Stimulated activated CD4-positive, alpha-beta T cell treated with anti-CD3 and anti-CD28 coated beads, Interleukin-1b, Interleukin-23, amount 100 ng/mL, for 24 hours (primary cell): ENCODE measurements at regions not wholly inside any gene's neighbourhood (a gene's known extent, or its start where the extent isn't known, plus 50 kb on each side); places are given as distances from the start of the nearest gene placed in this dataset.
A peak's percentile ranks its signal among the peaks of the same experiment; 100 is the strongest.

Experiments used
- DNase-seq, 4 experiments: peaks; one replicate each; pipeline ENCODE4 v3.0.0-alpha.2; 2020; ENCODE audit warnings: low read depth in 4 of 4, low spot score in 1 of 4

DNA sequence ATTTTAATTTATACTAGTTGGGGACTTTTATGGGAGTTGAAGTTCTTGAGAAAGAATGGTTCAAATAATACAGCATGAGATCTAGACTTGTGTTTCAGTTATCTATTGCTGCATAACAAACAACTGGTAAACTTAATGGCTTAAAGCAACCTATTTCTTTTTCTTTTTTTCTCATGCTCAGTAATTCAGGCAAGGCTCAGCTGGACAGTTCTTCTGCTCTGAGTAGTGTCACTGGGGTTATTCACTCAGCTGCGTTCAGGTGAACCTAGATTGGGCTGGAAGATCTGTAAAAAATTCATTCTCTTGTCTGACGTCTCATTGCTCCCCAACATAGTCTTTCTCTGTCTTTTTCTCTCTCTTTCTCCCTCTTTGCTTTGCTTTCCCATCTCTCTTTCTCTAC lies 291.7 kb downstream of the GBA3 start:
- no peak for DNase-seq

DNA sequence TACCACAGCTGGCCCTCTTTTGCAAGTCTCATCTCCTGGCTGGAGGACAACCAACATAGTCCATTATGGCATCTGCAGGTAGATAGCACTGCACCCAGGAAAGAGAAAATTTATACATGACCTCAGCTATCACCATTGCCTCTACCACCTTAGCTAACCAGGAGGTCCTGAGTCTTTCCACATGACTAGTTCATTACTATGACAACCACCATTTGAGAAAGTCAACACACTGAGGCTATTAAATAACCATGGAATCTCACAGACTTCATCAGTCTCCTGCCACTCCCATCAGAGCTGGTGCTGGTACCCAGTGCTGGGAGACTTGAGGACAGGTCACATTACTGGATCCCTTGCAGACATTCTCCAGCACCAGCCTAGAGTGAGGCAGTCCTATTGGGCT lies 285.9 kb downstream of the GBA3 start:
- DNase-seq = no peak

DNA sequence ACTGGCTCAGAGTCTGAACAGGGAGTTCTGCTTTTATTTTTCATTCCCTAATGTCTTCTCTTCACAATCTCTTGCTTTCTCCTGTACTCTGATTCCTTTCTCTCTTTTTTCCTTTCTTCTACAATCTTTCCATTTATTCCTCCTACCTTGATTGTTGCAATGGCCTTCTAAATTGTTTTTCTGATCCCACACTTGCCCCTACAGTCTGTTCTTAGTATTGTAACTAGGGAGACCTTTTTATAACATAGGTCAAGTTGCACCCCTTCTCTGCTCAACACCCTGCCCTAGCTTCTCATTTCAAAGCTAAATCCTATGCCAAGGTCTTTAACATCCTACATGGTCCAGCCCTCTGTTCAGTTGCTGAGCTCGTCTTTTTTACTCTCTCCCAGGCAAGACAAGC lies 277.9 kb downstream of the GBA3 start:
- DNase-seq = no peak

DNA sequence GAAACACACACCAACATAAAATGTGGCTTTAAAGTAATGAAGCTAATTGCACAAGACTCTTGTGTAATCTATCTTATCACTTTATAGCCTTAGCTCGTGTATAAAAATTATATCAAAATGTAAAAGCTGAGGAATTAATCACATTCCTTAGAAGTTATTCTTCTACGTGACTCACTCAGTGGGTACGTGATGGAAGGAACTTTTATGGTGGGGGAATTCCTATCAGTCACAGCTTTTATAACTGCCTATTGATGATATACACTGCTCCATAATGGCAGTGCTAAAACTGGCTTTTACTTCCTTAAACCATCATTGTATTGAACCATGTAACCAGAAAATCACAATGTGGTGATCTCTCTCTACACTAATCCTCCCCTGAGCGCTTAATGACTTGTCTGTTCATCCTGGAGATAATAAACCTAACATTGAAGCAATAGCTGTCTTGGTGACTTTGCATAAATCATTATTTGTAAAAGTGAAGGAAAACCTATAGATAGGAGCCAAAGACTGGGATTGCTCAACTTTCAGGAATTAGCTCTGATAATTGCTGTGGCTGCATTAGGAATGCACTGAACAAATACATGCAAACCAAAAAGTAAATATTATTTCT lies 276.7 kb downstream of the GBA3 start:
- no peak for DNase-seq

DNA sequence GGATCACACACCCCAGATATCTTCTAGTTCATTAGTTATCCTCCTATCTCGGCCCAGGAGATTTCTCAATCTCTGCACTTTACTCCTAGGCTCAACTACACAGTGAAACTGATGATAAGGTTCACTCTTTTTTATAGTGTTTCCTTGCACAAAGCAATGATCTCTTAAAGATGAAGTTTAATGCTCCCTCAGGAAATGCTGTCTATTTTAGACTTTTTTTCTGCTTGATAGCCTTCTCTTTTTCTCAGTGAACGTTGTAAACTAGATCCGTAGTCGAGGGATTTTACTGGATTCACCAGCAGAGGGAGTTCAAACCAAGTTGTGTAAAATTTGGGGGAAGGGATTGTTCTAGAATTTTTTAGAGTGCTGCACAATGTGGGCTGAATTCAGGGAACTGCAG lies 269.6 kb downstream of the GBA3 start:
- no peak for DNase-seq

DNA sequence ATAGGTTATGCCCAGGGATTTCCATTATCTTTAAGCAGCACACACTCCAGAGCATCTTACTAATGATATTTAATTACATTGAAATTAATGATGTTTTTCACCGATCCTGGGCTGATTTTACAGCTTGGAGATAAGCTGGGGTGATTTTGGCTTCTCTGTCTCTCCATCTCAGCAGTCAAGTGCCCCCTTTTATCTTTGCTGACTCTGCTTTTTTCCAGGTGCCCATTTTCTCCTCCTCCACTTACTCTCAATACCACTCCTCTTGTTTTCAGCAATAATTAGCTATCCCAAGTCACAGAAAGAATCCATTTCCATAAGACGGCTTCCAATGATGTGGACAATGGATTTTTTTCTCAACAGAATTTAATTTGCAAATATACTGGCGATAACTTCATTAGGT lies 266.7 kb downstream of the GBA3 start:
- DNase-seq = no peak

DNA sequence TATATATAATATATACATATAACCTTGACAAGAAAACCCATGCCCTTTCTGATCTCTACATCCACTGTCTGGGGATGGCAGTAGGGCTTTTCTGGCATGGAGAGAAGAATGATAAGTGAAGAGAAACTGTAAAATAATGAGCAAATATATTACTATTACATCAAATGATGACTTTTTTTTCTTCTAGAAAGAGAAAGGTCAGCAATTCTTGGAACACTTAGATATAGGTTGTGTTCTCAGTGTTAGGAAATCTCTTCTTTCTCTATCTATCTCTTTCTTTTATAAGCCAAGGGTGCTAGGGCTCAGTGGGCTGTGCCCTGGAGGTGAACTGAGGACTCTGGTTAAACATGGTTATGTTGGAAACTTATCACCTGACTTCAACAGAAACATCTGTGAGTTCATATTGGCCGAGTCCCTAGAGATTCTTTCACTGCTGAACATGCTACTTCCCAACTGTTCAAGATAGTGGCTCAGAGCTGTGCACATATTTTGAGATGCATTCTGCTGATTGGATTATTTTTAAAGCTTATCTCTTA lies 265.1 kb downstream of the GBA3 start:
- no peak for DNase-seq

DNA sequence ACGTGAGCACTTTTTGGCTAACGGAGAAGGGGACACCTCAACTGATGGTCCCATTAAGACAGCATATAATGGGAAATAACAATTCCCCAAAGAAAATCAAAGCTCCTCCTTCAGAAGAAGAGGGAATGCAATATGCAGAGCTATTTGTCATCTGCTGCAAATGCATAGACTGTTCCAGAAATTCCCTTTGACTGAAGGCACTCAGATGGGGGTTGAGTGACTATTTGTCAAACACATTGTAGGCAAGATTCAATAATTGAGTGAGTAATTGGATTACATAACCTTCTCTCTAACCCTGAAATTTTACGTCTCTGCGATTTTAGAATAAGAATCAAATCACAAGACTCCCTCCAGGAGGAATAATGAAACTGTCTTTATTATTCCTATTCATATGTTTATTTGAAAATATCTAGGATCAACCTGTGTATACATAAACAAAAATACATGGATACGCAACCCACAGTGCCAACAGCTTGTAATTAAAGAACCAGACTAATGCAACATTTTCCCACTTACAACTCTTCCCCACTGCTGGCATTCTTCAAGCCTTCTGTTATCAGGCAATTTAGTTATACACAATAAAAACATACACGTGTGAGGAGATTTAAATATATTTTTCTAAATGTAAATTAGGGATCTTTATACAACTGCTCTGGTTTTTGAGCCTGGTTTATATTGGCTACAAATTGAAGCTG lies 256.6 kb downstream of the GBA3 start:
- no peak for DNase-seq

DNA sequence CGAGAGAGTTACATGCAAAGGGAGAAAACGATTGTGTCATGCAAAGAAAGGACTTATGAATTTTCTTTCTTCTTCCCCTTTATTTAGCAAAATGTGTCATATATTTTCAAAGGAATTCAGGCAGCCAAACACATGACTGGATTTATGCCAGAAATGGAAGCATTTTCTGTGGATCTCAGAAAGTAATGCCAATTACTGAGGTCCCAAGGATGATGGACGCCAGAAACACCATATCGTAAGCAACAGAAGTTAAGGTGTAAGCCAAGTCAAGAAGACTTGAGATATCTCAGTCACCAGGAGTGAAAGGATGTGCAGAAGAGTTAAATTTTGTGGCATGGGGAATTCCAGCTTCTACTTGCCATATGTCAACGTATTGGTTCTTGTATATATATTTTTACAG lies 255.1 kb downstream of the GBA3 start:
- DNase-seq = no peak

DNA sequence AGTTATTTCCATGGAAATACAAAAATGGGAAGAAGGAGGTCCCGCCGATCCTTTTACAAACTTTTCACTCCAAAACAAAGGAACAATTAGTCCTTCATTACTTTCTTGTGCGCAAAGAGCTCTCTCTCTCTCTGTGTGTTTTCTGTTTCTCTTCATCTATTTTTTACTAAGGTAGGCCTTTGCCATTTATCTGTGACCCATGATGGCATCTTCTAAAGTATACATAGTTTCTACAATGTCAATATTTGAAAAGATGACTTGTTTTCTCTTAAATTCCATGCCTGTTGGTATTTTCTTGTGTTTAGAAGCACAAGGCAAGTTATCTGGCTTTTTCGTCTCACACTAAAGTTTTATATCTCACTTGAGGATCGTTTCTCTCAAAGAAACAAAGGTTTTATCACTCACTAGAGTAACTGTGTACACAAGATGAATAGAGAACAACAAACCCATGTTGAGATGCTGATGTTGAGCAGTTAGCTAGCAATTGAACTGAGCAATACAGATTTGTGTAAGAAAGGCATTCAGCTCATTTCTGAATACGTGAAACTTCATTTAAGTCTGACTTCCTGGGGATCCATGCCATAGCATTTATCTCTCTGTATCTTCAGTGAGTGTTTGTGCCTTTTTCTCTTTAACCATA lies 250.3 kb downstream of the GBA3 start:
- DNase-seq = no peak

DNA sequence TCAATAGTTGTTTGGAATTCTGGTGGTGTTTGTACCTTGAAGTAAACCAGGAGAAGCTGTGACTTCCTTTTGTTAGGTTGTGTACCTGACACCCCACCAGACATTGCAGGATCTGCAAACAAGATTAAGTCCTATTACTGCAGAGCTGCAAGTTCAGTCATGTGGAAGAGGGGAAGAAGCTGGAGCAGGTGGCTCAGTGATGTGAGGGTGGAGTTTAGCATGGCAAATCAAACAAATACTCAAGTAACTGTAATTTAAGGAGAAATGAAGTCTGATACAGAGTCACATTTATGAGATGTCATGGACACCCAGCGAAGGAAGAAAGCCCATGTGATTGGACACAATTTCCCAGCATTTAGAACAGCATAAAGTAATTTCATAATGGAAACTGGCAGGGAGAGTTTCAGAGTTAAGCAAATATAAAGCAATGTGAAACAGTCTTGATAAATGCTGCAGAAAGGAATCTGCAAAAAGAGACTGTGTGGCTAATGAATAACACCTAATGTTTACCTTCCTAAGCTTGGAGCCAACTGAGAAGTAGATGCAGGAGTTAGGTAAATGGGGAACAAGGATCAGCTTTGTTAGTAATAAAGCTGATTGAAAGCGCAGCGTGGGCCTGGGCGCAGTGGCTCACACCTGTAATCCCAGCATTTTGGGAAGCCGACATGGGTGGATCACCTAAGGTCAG lies 249.1 kb downstream of the GBA3 start:
- no peak for DNase-seq

DNA sequence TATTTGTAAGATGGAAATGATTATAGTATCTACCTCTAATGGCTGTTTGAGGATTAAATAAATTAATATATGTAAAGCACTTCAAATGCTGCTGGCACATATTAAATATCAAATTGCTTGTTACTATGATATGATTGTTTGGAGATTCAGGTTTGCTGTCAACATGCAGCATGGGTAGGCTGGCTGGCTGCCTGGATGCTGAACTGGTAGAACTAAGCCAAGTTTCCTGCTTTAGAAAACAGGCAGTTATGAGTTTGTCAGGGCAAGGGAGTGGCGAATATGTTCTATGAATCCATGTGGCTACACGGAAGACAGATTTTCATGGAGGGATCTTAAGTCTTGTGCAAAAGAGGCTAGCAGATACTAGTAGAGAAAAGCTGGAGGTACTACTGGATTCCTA lies 239.6 kb downstream of the GBA3 start:
- no peak for DNase-seq

DNA sequence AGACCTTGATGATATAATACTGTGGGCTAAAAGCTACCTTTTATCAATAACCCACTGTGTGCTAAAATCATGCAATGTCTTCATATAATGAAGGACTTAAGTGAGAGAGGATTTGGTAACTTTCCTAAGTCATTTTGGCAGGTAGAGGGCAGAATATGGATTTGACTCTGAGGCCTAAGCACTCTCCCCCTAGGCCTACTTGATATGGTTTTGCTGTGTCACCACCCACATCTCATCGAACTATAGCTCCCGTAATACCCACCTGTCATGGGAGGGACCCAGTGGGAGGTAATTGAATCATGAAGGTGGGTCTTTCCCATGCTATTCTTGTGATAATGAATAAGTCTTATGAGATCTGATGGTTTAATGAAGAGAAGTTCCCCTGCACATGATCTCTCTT lies 229.7 kb downstream of the GBA3 start:
- no peak for DNase-seq

DNA sequence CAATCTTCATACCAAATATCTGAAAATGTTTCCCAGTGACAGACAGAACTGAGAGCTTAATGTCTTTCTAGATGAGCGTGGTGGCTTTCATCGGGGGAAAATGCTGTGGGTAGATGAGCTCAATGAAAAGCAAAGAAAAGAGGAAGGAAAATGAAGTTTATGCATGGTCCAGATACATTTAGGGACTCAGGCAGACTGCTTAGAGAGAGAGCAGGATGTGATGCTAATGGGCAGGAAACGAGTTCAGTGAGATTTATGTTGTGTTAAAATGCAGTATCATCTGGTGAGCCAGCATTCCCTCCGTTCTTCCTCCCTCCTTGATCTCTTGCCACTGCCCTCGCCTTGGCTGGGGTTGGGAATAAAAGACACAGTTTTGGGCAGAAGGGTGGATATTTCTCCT lies 229.2 kb downstream of the GBA3 start:
- no peak for DNase-seq

DNA sequence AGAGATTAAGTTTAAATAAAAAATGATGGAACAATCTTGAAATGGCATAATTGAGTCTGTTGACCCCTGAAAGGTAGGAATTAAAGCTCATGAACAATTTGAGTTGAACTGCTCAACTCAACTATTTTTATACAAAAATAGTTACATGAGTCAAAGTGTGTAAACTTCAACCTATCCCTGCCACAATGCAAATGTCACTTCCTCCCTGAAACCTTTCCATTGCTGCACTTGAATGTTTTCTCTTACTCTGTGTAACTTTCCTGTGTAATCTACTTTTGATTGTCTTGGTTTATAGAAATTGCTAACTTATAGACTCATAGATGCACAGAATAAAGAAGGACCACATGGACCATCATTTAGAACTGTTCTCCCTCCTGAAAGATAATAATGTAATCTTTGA lies 218.5 kb downstream of the GBA3 start:
- DNase-seq = no peak

DNA sequence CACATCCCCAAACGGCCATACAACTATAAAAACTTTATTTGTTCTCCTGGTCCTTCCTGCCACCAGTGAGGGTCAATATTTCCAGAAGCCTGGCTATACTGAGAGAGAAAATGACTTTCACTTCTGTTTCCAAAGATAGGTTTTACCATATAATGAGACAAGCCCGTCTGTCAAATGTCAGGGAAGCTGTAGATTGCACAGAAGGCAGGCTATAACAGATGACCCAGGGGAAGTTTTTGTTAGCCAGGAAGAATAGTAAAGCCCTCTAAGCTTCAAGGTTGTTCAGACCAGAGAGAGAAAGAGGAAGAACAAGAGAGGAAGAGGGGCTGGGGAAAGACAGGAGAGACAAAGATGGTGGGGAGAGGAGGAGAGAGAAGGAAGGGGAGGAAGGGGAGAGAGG lies 217.5 kb downstream of the GBA3 start:
- no peak for DNase-seq

DNA sequence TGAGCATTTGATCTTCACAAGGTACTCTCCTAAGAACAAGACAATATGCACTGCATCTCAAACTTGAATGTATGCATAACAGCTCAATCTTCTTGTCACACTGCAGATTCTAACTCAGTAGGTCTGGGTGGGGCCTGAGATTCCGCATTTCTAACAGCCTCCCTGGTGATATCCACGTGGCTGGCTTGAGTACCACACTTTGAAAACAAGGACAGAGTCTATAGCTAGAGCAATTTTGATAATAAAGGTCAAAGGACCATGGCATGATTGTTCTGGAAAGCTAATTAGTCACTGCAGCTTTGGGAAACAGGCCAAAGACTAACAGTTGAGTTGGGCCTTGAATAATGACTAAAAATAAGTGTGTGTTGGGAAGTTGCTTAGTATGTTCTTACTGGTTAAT lies 213.3 kb downstream of the GBA3 start:
- no peak for DNase-seq

DNA sequence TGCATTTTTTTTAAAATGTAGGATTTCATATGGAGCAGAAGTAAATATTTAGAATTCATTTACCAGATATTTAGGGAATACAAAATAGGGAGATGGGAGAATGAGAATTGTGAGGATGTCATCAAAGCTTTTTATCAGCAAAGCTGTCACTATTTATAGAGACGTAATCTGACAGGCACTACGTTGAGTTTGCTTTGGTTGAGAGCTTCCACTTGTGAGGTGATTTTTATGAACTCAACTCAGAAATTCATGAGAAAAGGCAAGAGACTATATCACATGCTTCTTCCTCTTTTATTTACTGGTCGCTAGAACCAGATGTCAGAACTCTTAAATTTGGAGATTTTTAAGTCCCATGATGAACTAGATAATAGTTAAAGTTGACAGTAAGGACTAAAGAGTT lies 211.2 kb downstream of the GBA3 start:
- no peak for DNase-seq

DNA sequence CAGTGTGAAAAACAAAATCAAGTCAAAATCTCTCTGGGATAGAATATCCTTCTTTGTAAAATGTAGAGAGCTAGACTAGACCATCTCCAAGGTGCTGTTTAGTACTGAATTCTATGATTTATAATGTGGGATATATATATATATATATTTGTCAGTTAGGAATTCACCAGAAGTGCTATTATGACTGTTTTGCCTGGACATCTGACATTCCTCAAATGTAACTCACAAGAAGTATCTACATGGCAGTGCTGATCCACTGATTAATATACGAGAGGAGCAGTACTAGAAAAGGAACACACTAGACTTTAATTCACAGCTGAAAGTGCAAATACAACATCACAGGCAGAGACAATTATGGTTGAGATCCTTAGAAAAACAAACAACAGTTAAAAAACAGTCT lies 208.9 kb downstream of the GBA3 start:
- DNase-seq = no peak

DNA sequence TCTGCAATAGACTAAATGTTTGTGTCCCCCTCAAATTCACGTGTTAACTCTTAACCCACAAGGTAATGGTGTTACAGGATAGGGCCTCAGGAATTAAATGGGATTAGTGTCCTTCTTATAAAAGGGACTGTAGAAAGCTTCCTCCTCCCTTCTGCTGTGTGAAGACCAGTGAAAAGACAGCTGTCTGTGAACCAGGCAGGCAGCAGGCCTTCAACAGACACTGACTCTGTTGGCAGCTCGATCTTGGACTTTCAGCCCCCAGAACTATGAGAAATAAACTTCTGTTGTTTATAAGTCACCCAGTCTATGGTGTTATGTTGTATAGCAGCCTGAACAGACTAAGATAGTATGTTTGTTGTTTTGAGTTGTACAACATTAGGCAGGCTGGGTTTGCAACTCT lies 208.1 kb downstream of the GBA3 start:
- no peak for DNase-seq

DNA sequence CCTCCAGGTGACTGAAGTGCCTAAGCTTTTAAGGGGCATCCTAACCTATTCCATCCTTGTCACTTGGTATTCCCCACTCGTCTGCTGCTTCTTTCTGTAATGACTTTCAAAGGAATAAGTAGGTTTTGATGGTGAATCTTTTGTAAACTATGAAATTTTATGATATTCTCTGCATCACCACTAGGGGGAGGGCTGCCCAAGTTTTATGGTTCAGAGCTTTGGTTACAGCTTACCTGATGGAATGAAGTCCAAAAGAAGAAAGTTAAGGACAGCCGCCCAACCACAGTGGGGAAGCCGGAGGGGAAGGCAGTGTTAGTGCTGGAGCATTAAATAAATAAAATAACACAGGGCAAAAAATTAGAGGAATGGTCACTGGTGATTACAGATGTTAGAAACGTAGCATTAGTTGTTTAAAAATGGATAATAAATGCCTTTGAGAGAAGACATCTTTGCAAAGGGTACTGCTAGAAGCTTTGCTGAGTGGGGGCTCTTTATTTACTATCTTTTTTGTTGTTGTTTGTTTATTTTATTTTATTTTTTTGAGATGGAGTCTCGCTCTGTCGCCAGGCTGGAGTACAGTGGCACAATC lies 204.9 kb downstream of the GBA3 start:
- DNase-seq = peak in 2 of 4 experiments; percentile 2 to 7

DNA sequence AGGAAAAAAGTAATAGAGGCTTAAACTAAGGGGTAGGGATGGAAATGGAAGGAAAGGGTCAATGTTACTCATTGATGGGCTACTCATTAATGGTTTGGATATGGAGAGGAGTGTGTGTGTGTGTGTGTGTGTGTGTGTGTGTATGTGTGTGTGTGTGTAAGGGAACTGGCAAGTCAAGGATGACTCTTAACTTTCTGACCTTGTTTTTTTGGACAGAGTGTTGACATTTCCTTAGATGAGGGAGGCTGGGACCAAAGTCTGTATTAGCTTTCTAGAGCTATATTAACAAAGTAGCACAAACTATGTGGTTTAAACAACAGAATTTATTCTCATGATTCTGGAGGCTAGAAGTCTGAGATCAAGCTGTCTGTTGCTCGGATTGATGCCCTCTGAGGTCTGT lies 202.7 kb downstream of the GBA3 start:
- DNase-seq = no peak
